Amygdala (tissue), 56 donors: ENCODE measurements at regions not wholly inside any gene's neighbourhood (a gene's known extent, or its start where the extent isn't known, plus 50 kb on each side); places are given as distances from the start of the nearest gene placed in this dataset.

Source experiments
- DNase-seq, 56 donors: peaks; one replicate each; lab custom pipeline; 2025; lab: John Stamatoyannopoulos, UW

GRCh38 chr16:51932317-51932716 is 614.6 kb downstream of the TOX3 start:
- DNase-seq = no peak

- no peak for DNase-seq
These were observed 615.3 kb downstream of the TOX3 start for GRCh38 chr16:51931653-51932052.

GRCh38 chr16:51924744-51925143 is 622.2 kb downstream of the TOX3 start:
- no peak for DNase-seq

- DNase-seq = no peak
These were observed 624.5 kb downstream of the TOX3 start for GRCh38 chr16:51922476-51922875.

GRCh38 chr16:51919736-51920135 is 627.2 kb downstream of the TOX3 start:
- DNase-seq = no peak

GRCh38 chr16:51916814-51917213 is 630.1 kb downstream of the TOX3 start:
- DNase-seq = no peak

- no peak for DNase-seq
These were observed 630.7 kb downstream of the TOX3 start for GRCh38 chr16:51916231-51916630.

GRCh38 chr16:51907680-51908079 is 639.3 kb downstream of the TOX3 start:
- DNase-seq = no peak

- DNase-seq = no peak
These were observed 646.6 kb downstream of the TOX3 start for GRCh38 chr16:51900221-51900780.

GRCh38 chr16:51898872-51899271 is 648.1 kb downstream of the TOX3 start:
- DNase-seq = no peak

- no peak for DNase-seq
These were observed 650.9 kb downstream of the TOX3 start for GRCh38 chr16:51896013-51896412.

- DNase-seq = no peak
These were observed 654.5 kb downstream of the TOX3 start for GRCh38 chr16:51892293-51893007.

- DNase-seq = no peak
These were observed 658.4 kb downstream of the TOX3 start for GRCh38 chr16:51888534-51888933.

GRCh38 chr16:51888016-51888415 is 658.9 kb downstream of the TOX3 start:
- DNase-seq = no peak

- no peak for DNase-seq
These were observed 660.5 kb downstream of the TOX3 start for GRCh38 chr16:51886456-51886855.

GRCh38 chr16:51884773-51885172 is 662.2 kb downstream of the TOX3 start:
- no peak for DNase-seq

GRCh38 chr16:51881731-51882130 is 665.2 kb downstream of the TOX3 start:
- DNase-seq = no peak

GRCh38 chr16:51880776-51881175 is 666.2 kb downstream of the TOX3 start:
- DNase-seq = no peak

GRCh38 chr16:51877686-51878085 is 669.3 kb downstream of the TOX3 start:
- no peak for DNase-seq

- no peak for DNase-seq
These were observed 670.0 kb downstream of the TOX3 start for GRCh38 chr16:51876934-51877333.

GRCh38 chr16:51876601-51876875 is 670.4 kb downstream of the TOX3 start:
- DNase-seq = no peak

- no peak for DNase-seq
These were observed 670.9 kb downstream of the TOX3 start for GRCh38 chr16:51875834-51876600.
